ENCODE measurements at regions not wholly inside any gene's neighbourhood (a gene's known extent, or its start where the extent isn't known, plus 50 kb on each side); places are given as distances from the start of the nearest gene placed in this dataset.

DNA sequence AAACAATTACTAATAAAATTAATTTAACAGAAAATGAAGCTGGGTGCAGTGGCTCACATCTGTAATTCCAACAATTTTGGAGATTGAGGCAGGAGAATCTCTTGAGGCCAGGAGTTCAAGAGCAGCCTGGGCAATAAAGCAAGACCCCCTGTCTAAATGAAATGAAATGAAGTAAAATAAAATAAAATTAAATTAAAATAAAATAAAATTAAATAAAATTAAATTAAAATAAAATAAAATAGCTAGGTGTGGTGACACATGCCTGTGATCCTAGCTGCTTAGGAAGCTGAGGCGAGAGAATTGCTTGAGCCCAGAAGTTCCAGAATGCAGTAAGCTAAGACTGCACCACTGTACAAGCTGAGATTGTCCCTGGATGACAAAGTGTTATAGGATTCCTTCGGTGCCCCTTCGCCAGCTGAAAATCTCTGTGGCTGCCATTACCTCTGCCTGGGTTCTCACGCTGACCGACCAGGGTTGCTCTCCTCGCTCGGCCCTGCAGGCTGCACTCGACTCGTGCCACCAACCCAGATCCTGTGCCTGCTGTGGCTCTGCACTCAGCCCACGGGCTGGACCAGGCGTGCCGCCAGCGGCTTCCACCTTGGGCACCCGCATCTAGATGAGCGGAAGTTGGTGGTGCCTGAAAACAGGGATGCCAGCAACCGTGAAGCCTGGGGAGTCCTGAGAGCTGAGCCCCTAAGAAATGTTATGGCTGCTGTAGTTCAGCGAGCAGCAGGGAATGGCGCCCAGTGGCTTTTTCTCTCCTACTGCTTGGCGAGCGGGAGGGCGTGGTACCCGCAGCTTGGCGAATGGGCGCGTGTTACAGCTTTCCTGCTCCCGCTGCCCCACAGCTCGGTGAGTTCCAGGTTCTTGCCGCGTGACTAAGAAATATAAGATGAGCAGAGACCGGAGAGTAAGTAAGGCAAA is 539.2 kb upstream of the PCDH9 start:
- DNase-seq = no peak

DNA sequence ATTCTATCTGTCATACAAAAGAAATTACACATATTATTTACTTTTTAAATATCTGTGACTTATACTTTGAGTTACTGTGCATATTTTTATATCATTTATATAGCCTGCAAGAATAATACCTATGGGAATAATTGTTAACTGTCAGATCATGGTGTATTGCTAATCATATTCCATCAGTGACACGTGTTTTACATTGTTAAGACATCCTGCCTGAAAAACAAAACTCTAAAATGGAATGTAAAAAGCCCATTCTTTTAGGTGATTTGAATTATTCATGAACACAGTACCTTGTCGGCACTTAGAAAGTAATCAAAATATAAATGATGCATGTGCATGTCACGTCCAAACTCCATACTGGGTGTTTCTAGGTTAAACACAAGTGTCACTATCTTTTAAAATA is 533.8 kb upstream of the PCDH9 start:
- no peak for DNase-seq

DNA sequence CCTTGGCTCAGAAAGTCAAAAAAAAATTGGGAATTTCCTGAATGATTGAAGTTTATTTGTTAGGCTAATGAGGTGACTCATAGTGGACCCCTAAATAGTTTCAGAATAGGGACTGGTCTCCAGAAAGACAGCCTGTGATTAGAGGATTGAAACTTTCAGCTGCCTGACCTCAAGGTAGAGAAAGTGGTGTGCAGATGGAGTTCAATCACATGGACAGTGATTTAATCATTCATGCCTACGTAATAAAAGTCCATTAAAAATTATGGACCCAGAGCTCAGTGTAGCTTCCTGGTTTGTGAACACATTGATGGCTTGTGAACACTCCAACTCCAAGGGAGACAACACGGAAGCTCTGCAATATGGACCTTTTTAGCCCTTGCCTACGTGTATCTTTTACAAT is 533.2 kb upstream of the PCDH9 start:
- DNase-seq = no peak

DNA sequence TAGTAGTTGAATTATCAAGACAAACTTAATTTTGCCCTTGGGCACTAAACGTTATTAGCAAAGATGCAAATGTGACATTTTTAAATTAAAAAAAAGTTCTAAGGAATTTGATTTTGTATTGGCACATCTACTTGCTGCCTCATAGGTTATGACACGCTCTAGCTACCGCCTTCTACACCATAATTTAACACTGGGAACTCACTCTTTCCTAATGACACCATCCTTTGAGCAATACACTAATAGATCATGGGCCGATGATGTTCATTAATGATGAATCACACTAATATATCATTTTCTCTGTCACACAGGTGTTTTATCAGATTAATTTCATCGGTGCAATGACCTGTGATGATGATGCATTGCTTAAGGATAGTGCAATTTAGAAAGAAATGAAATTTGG is 528.8 kb upstream of the PCDH9 start:
- DNase-seq = no peak

DNA sequence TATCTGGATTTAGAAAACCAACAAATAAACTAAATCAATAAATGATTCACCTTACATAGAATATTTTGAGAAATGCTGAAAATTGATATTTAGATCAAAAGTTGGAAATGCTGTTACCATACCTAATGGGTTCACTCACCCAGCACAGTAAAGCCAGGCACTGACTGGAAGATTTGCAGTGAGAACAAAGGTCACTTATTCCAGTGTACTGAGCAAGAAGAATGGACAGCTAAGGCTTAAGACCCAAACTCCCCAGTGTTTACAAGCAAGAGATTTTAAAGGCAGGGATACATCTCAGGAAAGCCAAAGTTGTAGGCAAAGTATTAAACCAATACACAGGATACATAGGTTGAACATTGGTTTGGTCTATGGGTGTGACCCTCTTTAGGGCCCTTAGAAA is 523.9 kb upstream of the PCDH9 start:
- DNase-seq = no peak

DNA sequence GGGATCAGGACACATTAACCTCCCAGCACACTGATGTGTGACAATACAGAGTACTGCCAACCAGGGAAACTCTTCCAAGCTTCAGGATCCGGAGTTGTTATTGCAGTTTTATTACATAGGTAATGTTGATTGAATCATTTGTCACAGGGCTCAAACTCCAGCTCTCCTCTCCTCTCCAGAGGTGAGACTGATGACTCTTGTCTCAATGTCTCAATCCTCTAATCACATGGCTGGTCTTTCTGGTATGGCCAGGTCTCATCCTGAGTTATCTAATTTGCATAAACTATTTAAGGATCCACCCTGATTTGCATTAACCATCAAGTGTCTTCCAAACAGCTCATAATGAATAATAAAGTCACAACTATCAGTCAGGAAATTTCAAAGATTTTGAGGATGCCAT is 522.6 kb upstream of the PCDH9 start:
- no peak for DNase-seq

DNA sequence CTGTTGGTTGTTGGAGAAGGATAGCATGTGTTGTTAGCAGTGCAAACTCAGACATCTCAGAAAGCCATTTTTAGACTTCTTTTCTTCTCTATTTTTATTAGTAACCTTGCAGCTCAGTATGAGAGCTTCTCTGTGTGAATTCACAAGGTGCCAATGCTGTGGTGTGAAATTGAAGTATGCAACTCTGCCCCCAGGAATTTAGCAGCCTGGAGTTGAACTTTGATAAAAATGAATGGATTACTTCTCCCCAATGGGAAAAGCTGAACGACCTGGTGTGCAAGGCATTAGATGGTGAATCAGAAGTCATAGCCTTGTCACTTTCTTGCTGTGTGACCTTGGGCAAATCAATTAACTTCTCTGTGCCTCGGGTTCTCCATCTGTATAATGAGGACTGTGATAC is 512.3 kb upstream of the PCDH9 start:
- DNase-seq = no peak

DNA sequence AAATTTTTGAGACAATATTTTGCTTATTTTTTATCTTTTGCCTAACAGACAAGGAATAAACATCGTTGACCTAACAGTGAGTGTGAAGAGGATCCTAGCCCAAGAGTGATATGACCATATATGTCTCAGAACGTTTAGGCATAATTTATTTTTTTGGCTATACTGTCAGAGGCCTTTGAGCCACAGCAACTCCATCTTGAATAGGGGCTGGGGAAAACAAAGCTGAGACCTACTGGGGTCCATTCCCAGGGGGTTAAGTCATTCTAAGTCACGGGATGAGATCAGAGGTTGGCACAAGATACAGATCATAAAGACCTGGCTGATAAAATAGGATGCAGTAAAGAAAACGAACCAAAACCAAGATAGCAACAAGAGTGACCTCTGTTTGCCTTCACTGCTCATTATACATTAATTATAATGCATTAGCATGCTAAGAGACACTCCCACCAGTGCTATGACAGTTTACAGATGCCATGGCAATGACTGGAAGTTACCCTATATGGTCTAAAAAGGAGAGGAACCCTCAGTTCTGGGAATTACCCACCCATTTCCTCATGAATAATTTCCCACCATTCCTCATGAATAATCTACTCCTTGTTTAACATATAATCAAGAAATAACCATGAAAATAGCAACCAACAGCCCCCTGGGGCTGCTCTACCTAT is 510.9 kb upstream of the PCDH9 start:
- no peak for DNase-seq

DNA sequence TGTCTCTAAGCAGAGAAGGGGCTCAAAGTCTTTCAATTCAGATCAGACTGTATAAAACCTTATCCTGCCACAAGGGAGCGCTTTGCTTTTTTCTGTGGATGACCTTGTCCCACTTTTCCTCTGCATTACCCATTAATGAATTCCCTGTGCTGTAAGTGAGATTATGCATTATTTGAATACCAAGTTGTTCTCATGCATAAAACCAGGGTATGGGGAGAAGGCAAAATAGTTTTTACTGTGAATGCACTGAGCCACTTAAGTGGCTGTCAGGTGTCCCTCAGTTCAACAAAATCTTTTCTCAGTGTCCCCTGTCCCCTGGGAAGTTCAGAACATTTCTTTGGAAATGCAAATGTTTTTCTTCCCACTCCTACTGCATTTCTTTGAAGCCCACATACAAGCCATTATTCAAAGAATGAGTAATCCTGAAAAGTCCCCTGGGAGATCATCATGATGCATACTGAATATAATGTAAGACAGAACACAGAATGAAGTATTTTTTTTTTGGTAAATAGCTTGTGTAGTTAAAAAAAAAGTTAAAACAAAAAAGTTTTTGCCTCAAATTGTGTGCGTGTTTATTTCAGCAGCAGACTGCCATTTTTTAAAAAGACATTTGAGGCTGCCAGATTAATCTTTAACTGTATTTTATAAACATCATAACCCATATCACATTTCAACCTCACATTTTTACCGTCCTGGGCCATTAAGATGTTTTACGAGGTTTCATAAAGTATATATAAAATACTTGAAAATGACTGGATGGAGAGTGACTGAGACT is 506.7 kb upstream of the PCDH9 start:
- no peak for DNase-seq

DNA sequence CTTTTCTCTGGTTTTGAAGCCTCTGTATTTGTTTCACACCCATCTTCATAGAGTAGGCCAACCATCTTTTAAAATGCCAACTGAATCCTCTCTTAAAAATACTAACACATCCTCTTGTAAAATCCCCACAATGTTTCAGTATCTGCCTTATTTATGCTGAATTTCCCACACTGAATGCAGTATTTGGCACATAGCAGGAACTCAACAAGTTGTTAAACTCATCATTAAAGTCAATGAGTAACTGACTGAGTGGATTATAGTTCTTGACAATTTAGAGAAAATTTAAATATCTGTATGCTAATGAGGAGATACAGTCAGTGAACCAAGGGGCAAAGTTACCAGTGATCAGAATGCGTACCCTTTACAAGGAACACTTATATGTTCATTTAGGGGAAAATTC is 505.5 kb upstream of the PCDH9 start:
- DNase-seq = no peak

DNA sequence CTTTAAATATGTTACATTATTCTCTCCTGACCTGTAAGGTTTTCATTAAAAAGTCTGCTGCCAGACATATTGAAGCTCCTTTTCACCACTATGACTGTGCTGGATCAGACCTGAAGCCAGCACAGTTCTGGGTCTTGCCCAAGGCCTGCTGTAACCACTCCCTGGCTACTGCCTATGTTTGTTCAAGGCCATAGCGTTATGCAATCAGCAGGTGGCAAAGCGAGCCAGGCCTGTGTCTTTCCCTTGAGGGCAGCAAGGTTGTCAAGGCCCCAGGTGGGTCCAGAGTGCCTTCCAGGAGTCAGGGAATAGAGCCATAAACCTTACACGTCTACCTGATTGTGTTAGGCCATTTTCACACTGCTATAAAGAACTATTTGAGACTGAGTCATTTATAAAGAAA is 496.8 kb upstream of the PCDH9 start:
- no peak for DNase-seq

DNA sequence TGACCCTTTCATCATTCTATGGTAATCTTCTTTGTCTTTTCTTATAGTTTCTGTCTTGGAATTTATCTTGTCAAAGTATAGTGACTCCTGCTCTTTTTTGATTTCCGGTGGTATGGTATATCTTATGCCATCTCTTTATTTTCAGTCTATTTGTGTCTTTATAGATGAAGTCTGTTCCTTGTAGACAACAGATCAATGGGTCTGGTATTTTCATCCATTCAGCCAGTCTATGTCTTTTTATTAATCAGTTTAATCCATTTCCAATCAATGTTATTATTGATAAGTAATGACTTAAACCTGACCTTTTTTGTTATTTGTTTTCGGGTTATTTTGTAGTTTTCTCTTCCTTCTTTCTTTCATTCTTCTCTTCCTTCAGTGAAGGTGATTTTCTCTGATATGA is 495.9 kb upstream of the PCDH9 start:
- no peak for DNase-seq

DNA sequence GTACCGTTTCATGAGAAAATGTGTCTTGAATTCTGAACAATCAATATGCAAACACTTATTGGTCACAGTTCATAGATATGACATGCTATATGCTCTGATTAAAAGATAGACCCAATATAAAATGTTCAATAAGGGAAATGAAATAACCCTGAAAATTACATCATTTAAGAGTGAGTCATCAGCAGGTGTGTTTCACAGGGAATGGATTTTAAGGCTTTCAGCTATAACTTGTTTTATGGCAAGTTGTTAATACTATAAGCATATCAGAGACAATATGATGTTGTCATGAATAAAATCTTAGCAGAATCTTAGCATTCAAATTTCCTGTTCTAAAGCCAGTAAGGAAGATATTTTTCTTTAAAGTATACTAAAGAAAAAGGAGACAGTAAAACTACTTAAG is 483.4 kb upstream of the PCDH9 start:
- no peak for DNase-seq

DNA sequence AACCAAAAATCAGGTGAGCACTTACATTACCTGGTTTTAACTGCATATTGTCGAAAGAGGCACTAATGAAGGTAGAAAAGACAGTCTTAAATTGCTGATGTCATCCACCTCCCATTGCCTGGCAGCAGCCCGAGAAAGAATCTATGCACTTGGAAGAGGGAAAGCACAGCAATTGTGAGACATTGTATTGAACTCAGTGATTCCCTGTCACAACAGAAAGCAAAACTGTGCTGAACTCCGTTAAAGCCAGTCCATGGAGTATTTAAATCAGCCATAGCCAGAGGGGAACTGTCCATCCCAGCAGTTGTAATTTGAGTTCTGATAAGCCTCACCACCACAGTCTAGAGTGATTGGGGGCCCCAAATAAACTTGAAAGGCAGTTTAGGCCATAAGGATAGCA is 466.6 kb upstream of the PCDH9 start:
- no peak for DNase-seq

DNA sequence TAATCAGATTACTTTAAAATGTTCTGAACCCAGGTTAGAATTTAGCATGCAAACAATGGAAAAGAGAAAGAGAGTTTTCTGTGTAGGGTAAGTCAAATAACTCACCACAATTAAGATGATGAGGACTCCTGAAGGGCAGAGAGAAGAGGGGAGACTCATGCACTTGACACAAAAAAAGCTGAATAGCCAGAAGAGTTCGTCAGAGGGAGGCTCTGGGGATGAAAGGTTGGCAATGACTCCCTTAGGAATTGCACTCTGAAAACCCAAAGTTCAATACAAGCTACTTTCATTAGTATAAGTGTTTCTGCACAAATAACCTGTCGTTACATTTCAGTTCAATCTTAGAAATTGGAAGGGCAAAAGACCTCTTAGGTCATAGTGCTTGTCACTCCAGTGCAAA is 434.4 kb upstream of the PCDH9 start:
- no peak for DNase-seq

DNA sequence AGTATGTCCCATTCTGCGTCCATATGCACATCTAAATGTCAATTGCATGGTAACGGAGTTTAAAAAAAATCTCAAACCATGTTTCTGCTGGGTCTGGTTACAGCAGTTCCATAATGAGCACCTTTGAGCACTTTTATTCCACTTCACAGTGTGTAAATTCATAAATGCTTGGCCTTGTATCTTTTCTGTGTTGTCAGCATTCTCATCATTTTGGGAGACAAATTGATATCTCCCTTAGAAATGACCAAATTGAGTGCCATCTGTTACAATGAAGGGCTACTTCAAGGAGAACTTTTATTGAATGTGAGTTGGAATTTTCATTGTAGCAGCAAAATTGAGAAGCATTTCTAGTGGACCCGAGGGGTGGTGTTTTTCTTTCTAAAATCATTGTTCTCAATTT is 432.9 kb upstream of the PCDH9 start:
- DNase-seq = no peak

DNA sequence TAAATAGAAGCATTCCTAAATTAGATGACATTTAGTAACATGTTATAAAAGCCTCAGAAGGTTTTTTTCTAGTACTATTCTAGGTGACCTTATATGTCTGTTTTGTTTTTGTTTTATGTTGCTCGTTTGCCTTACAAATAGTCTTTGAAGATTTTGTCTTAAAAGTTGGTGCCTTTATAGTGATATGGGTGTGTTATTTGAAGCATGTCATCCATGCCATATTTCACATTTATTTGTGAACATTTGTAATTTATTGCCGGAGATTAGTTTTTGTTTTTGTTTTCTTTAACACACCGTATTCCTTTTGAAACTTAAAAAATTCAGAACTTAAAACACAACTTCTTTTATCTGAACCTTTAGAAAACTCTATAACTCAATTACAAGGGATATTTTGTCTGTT is 422.8 kb upstream of the PCDH9 start:
- DNase-seq = no peak

DNA sequence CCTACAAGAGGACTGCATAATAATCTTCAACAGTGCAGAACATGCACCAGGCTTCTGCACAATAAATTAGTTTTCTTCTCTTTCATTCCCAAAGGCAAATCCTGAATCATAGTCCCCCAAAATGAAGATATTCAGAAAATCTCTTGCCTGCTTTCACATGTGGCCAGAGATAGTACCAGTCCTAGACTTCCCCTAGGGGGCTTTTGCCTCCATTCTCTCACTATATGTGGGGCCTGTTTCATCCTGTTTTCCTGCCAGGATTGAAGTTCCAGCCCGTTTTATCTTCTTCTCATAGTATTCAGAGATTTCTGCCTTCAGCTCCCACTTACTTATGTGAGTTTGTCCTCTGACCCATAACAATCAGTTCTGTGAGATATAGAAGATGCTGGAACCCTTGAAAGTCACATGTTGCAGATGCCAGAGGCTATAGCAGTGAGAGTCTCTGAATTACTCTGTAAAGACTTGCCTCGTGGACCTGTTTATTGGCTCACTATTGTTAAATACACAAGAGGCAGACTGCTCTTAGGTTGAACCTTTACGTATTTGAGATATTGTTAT is 421.9 kb upstream of the PCDH9 start:
- DNase-seq = no peak

DNA sequence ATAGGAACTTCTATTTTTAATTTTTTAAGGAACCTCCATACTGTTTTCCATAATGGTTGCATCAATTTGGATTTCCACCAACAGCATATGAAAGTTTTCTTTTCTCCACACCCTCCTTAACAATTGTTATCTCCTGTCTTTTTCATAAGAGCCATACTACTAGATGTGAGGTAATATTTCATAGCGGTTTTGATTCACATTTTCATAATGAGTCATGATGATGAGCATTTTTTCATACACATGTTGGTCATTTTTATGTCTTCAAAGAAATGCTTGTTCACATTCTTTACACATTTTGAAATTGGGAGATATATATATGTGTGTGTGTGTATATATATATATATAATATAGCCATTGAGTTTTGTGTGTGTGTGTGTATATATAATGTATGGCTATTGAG is 420.3 kb upstream of the PCDH9 start:
- DNase-seq = no peak

DNA sequence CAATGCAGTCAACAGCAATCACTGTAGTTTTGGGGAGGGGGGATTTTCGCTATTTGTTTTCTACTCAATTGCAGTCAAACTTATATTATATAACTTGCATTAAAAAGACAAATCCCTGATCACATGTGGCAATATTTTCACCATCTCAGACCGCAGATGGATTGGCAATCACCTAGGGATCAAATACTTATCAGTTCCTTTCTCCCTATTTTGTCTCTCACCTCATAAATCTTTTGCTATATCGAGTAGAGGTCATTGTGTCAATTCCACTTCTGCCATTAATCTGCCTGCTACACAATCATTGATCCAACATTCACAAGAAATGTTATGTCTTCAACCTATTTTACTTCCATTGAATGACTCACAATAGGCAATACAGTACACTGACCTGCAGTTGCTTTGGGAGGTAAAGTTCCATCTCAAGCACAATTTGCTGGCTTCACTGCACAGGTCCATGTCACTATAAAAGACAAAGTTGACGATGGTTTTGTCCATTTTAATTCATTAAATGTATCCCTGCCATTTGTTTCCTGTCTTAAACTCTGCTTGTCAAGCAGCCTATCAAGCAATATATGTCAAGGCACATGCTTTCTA is 415.8 kb upstream of the PCDH9 start:
- no peak for DNase-seq

DNA sequence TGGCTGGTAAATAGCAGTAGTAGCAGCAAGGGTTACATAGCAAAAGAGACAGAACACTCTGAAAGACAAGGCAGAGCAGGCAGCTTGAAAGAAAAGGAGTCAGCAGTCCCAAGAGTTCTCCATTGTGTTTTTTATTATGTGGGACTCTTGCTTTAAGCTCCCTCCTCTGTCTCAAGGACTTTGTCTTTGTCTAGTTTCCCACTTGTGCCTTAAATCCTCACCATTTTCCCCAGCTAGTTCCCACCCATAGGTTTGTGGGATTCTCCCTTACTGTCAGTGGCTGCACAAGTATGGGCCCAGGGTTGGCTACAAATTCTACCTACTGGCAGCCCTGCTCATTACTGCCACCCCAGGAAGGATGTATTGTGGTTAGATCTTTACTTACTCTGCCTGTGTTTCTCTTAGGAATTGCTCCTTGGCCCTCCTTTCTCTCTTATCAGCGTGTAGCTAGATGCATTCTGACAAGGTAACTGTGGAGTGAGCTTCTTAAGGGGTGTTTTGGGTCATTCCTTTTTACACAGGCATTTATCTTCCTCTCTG is 413.4 kb upstream of the PCDH9 start:
- DNase-seq = no peak

DNA sequence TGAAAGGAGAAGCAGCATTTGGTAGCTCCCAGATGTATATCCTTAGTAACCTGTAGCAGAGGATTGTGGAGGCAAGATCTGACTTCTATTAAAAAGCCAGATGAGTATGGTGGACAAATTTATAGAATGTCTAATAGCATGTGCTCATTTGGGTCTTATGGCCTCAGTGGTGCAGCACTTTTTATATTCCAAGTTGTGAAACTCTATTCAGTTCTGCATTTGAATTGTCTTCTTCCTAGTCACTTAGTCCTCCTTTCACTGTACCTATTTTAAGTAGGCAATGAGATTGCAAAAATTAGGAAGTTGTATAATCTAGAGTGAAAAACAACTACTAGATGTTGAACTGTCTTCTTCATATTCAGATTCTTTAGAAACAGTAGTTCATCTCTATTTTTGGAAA is 412.5 kb upstream of the PCDH9 start:
- DNase-seq = no peak

DNA sequence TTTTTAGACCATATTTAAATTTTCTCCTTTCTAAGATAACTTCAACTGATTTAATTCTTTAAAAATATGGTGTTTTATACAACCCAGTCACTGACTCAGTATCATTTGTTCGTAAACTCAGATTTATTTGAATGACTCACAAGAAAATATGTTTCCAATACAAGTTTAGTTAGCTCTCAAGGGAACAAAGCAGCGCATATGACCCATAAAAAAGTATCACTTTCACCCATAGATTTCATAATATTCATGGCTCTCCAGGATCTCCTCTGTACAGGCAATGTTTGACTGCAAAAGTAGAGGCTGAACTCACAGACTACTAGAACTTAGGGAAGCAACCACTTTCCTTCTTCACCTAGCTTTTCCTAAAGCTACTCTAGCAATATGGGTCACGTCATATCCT is 405.6 kb upstream of the PCDH9 start:
- no peak for DNase-seq

Data from NCI-H2029 (cell line).